Suprapubic skin (tissue), 4 donors: ENCODE measurements at regions not wholly inside any gene's neighbourhood (a gene's known extent, or its start where the extent isn't known, plus 50 kb on each side); places are given as distances from the start of the nearest gene placed in this dataset.

Source experiments
- DNase-seq, 2 donors: peaks; one replicate each; pipeline ENCODE4 v3.0.0-alpha.2; 2019; ENCODE audit warnings: low spot score in 2 of 2
- H3K27ac ChIP-seq: fragments of 200-600 bp; sonication (generic); one replicate; pipeline ENCODE4 v1.5.1; 2019
- H3K27me3 ChIP-seq: fragments of 200-600 bp; sonication (generic); one replicate; pipeline ENCODE4 v1.5.1; 2019
- H3K36me3 ChIP-seq: fragments of 200-600 bp; sonication (generic); one replicate; pipeline ENCODE4 v1.5.1; 2019
- H3K4me1 ChIP-seq: fragments of 200-600 bp; sonication (generic); one replicate; pipeline ENCODE4 v1.5.1; 2019
- H3K4me3 ChIP-seq: fragments of 200-600 bp; sonication (generic); one replicate; pipeline ENCODE4 v1.5.1; 2019; ENCODE audit warnings: mild to moderate bottlenecking
- H3K9me3 ChIP-seq: fragments of 200-600 bp; sonication (generic); one replicate; pipeline ENCODE4 v1.5.1; 2019
- EP300 ChIP-seq: sonication (generic); formaldehyde crosslinking; IDR thresholded peaks from one replicate; pipeline ENCODE4 v1.6.1; 2017; ENCODE audit warnings: antibody characterized with exemption
- POLR2A ChIP-seq, 2 donors: fragments of 450-650 bp; IDR thresholded peaks; one replicate each; pipeline ENCODE4 v1.6.1; 2017; ENCODE audit warnings: antibody characterized with exemption in 2 of 2, mild to moderate bottlenecking in 2 of 2, moderate library complexity in 2 of 2
- POLR2AphosphoS5 ChIP-seq, 3 donors: sonication (generic); formaldehyde crosslinking; IDR thresholded peaks; one replicate each; pipeline ENCODE4 v1.6.1; 2017; ENCODE audit warnings: antibody characterized with exemption in 3 of 3
- WGBS: methylation state at CpG from one replicate; pipeline ENCODE4 v1.1.5; 2018; 5-methylcytosine and 5-hydroxymethylcytosine counted together
- TF ChIP-seq, protein P1 (sequence below), 2 donors: fragments of 200-600 bp in 1 of 2; fragments of 450-650 bp in 1 of 2; sonication (generic) in 1 of 2; IDR thresholded peaks; one replicate each; pipeline ENCODE4 v1.5.1; 2016 to 2019; ENCODE audit warnings: antibody characterized with exemption in 2 of 2, mild to moderate bottlenecking in 1 of 2, moderate library complexity in 1 of 2

- no peaks in the 10 kb centered on the region for H3K9me3 ChIP-seq
- H3K27me3 ChIP-seq = peaks cover 8% of the 10 kb centered on the region
- H3K36me3 ChIP-seq = no peaks in the 10 kb centered on the region
- no peak overlapping the region for H3K27ac ChIP-seq
- DNase-seq = no peak
- WGBS = 78% methylated on average over 18 of the region's 19 CpGs
- TF ChIP-seq EP300 (no peak), POLR2AphosphoS5 (IDR thresholded peaks at IDR 0.05) (no peak), POLR2A (IDR thresholded peaks at IDR 0.05) (no peak)
- TF ChIP-seq, protein P1, sequence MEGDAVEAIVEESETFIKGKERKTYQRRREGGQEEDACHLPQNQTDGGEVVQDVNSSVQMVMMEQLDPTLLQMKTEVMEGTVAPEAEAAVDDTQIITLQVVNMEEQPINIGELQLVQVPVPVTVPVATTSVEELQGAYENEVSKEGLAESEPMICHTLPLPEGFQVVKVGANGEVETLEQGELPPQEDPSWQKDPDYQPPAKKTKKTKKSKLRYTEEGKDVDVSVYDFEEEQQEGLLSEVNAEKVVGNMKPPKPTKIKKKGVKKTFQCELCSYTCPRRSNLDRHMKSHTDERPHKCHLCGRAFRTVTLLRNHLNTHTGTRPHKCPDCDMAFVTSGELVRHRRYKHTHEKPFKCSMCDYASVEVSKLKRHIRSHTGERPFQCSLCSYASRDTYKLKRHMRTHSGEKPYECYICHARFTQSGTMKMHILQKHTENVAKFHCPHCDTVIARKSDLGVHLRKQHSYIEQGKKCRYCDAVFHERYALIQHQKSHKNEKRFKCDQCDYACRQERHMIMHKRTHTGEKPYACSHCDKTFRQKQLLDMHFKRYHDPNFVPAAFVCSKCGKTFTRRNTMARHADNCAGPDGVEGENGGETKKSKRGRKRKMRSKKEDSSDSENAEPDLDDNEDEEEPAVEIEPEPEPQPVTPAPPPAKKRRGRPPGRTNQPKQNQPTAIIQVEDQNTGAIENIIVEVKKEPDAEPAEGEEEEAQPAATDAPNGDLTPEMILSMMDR (IDR thresholded peaks at IDR 0.05) = no peak
- peaks cover 8% of the 10 kb centered on the region for H3K4me1 ChIP-seq
- no peak overlapping the region for H3K4me3 ChIP-seq
Measured at GRCh38 chr20:48202334-48203113, 417.2 kb upstream of the SULF2 start.

GRCh38 chr20:48201885-48202284, 416.6 kb upstream of the SULF2 start:
- Histone ChIP-seq H3K4me3 (no peak overlapping the region), H3K36me3 (no peaks in the 10 kb centered on the region), H3K27me3 (peaks cover 8% of the 10 kb centered on the region), H3K27ac (no peak overlapping the region), H3K9me3 (no peaks in the 10 kb centered on the region), H3K4me1 (peaks cover 12% of the 10 kb centered on the region)
- 67% methylated on average over 3 of the region's 5 CpGs for WGBS
- TF ChIP-seq, protein P1 (IDR thresholded peaks at IDR 0.05) = no peak
- TF ChIP-seq EP300 (no peak), POLR2A (IDR thresholded peaks at IDR 0.05) (no peak), POLR2AphosphoS5 (IDR thresholded peaks at IDR 0.05) (no peak)
- no peak for DNase-seq

GRCh38 chr20:48201188-48201587, 415.9 kb upstream of the SULF2 start:
- Histone ChIP-seq H3K27me3 (peaks cover 8% of the 10 kb centered on the region), H3K9me3 (no peaks in the 10 kb centered on the region), H3K27ac (no peak overlapping the region), H3K4me1 (peaks cover 15% of the 10 kb centered on the region), H3K36me3 (no peaks in the 10 kb centered on the region), H3K4me3 (no peak overlapping the region)
- no peak for TF ChIP-seq EP300
- TF ChIP-seq, protein P1 (IDR thresholded peaks at IDR 0.05) = no peak
- 97% methylated on average over 5 of the region's 8 CpGs for WGBS
- no peak for DNase-seq

- 23% methylated on average over 8 of the region's 8 CpGs for WGBS
- peaks cover 15% of the 10 kb centered on the region for H3K4me1 ChIP-seq
- no peaks in the 10 kb centered on the region for H3K36me3 ChIP-seq
- DNase-seq = no peak
- TF ChIP-seq, protein P1 (IDR thresholded peaks at IDR 0.05) = no peak
- TF ChIP-seq EP300 = no peak
- no peak for TF ChIP-seq POLR2A (IDR thresholded peaks at IDR 0.05)
- peak in 1 of 3 donors; percentile 11 for TF ChIP-seq POLR2AphosphoS5 (IDR thresholded peaks at IDR 0.05)
- no peak overlapping the region for H3K27ac ChIP-seq
- H3K4me3 ChIP-seq = no peak overlapping the region
- peaks cover 8% of the 10 kb centered on the region for H3K27me3 ChIP-seq
- no peaks in the 10 kb centered on the region for H3K9me3 ChIP-seq
Measured at GRCh38 chr20:48198929-48199451, 413.7 kb upstream of the SULF2 start.

GRCh38 chr20:48197066-48197465, 411.8 kb upstream of the SULF2 start:
- Histone ChIP-seq H3K27me3 (peaks cover 8% of the 10 kb centered on the region), H3K4me3 (no peak overlapping the region), H3K27ac (no peak overlapping the region), H3K9me3 (no peaks in the 10 kb centered on the region), H3K4me1 (peaks cover 15% of the 10 kb centered on the region), H3K36me3 (no peaks in the 10 kb centered on the region)
- no peak for DNase-seq
- 28% methylated on average over 14 of the region's 14 CpGs for WGBS
- TF ChIP-seq, protein P1 (IDR thresholded peaks at IDR 0.05) = no peak
- no peak for TF ChIP-seq POLR2AphosphoS5 (IDR thresholded peaks at IDR 0.05)
- TF ChIP-seq EP300 = no peak
- TF ChIP-seq POLR2A (IDR thresholded peaks at IDR 0.05) = no peak
